ENCODE measurements at regions not wholly inside any gene's neighbourhood (a gene's known extent, or its start where the extent isn't known, plus 50 kb on each side); places are given as distances from the start of the nearest gene placed in this dataset.
"Not testable (repeated sequence)": the region's sequence is repeated elsewhere in the genome, so short reads cannot be mapped to it uniquely, and the experiment has no call there.

DNA sequence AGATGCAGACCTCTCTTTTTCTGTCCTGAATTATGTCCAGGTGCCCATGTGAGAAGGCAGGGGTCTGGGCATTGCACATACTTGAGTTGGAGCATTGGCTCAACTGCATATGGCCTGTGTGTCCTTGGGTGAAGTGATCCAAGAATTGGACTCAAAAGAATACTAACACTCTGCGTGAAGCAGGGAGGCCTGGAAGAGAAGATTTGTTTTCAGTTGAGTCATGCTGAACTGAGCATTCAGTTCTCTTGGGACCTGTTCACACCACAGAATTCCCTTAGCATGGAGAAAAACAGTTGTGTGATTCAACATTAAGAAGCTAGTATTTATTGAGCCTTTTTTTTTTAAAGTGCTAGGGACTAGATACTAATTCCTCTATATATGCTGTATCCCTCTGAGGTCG is 164.7 kb upstream of the TBX3 start:
- ChIA-PET POLR2A (no interaction called here), CTCF (no interaction called here)
- Mint-ChIP-seq H3K9me3 (ENCODE audit: insufficient read depth) (peaks cover 3% of the 10 kb centered on the region), H3K27ac (no peak overlapping the region), H3K4me3 (no peak overlapping the region), H3K36me3 (ENCODE audit: low read depth) (no peaks in the 10 kb centered on the region), H3K4me1 (ENCODE audit: low read depth) (no peaks in the 10 kb centered on the region), H3K27me3 (ENCODE audit: low read depth) (no peaks in the 10 kb centered on the region)
- no peak for ATAC-seq
- no peak for DNase-seq

DNA sequence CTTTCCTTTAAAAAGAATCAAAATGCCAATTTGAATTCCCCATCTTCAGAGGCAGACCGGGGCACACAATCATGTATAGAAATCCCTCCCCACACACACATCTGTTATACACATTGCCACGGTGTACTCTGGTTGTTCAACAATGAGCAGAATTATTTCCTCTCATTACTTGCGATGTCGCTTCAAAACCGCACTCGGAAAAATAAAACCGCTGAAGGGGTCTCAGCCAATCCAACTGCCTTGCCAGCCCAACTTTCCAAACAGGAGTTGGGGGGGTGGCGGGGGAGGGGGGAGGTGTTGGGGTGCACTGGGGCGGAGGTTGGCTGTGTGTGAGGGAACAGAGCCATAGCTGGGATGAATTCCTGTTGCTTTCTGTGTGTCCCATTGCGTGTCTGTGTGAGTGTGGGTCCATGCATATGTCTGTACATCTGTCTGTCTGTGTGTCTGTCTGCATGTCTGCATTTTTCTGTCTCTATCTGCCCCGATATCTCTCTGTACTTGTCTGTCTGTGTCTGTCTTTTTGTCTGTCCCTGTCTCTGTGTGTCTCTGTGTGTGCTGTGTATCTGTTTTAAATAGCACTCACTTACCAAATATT is 163.6 kb upstream of the TBX3 start:
- H3K27me3 Mint-ChIP-seq (ENCODE audit: low read depth): no peaks in the 10 kb centered on the region
- no peak for ATAC-seq
- DNase-seq: no peak
- ChIA-PET POLR2A (no interaction called here), CTCF (no interaction called here)
- no peak overlapping the region for H3K27ac Mint-ChIP-seq
- H3K4me3 Mint-ChIP-seq: no peak overlapping the region
- H3K4me1 Mint-ChIP-seq (ENCODE audit: low read depth): no peaks in the 10 kb centered on the region
- no peaks in the 10 kb centered on the region for H3K9me3 Mint-ChIP-seq (ENCODE audit: insufficient read depth)
- H3K36me3 Mint-ChIP-seq (ENCODE audit: low read depth): no peaks in the 10 kb centered on the region

DNA sequence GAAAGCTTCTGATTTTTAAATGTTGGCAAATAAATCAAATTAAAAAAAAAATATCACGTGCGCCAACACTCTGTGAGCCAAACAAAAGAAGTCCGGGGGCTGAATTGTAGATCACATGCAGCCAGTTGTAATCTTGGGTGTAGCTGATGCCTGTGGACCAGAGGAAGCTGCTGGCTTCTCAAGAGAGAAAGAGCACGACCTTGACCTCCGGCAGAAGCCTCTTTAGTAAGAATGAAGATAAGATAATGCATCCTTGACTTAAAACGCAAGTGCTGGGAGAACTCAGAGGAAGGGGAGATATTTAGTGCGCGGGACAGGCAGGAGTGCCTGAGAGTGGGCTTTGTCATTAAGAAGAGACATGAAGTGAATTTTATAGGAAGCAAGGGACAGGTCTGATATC is 162.8 kb upstream of the TBX3 start:
- ATAC-seq: no peak
- POLR2A ChIA-PET: no interaction called here
- Mint-ChIP-seq H3K4me3 (no peak overlapping the region), H3K36me3 (ENCODE audit: low read depth) (no peaks in the 10 kb centered on the region), H3K9me3 (ENCODE audit: insufficient read depth) (no peaks in the 10 kb centered on the region), H3K27me3 (ENCODE audit: low read depth) (no peaks in the 10 kb centered on the region), H3K27ac (no peak overlapping the region), H3K4me1 (ENCODE audit: low read depth) (no peaks in the 10 kb centered on the region)
- CTCF ChIA-PET: no interaction called here
- DNase-seq: no peak

DNA sequence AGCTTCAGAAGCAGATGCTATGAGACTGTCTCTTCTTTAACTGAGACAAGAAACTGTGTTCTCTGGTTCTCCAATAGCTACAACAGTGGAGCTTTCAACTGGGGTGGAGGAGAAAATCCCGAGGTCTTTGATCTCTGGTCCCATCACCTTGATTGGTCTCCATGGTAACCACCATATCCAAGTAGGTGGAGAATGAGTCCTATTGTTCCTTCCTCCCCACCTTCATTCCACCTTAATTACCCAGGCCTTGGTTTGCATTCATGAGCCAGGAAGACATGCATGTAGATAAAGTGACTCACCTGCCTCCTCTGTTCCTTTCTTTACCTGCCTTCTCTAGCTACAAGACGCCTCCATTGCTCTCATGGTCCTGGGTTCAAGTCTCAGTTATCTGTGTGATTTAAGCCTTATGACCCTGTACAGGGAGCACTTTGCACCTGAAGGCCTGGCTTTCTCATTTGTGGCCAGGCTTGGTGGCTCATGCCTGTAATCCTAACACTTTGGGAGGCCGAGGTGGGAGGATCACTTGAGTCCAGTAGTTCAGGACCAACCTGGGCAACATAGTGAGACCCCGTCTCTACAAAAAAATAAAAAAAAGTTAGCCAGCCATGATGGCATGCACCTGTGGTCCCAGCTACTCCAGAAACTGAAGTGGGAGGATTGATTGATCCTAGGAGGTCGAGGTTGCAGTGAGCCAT is 157.7 kb upstream of the TBX3 start:
- no peaks in the 10 kb centered on the region for H3K9me3 Mint-ChIP-seq (ENCODE audit: insufficient read depth)
- no peak for DNase-seq
- CTCF ChIA-PET: no interaction called here

DNA sequence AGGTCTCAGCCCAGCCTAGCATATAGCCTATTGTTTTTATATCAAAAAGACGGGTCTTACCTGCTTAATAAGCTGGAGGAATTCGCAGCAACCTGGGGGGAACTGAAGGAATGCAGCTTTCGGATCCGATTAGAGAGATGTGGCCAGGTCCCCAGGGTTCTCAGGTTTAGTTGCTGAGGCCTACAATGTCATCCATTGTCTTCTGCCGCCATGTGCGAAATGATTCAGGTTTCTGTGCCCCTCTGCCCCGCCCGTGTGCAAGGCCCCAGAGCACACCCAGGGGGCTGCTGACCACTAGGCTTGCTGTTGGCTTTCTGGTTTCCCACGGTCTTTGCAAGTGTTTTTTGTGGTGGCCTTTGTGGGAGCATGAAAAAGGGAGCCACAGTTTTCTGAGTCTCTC is 154.5 kb upstream of the TBX3 start:
- Mint-ChIP-seq H3K27me3 (ENCODE audit: low read depth) (no peaks in the 10 kb centered on the region), H3K4me1 (ENCODE audit: low read depth) (no peaks in the 10 kb centered on the region), H3K36me3 (ENCODE audit: low read depth) (no peaks in the 10 kb centered on the region), H3K27ac (no peak overlapping the region), H3K4me3 (no peak overlapping the region), H3K9me3 (ENCODE audit: insufficient read depth) (no peaks in the 10 kb centered on the region)
- ChIA-PET POLR2A (no interaction called here), CTCF (no interaction called here)
- ATAC-seq (no peak), DNase-seq (no peak)

More for the DNA sequence above, 157.7 kb upstream of the TBX3 start:
- POLR2A ChIA-PET: no interaction called here
- Mint-ChIP-seq H3K27ac (no peak overlapping the region), H3K27me3 (ENCODE audit: low read depth) (no peaks in the 10 kb centered on the region), H3K4me1 (ENCODE audit: low read depth) (no peaks in the 10 kb centered on the region), H3K36me3 (ENCODE audit: low read depth) (no peaks in the 10 kb centered on the region), H3K4me3 (no peak overlapping the region)
- ATAC-seq: no peak

DNA sequence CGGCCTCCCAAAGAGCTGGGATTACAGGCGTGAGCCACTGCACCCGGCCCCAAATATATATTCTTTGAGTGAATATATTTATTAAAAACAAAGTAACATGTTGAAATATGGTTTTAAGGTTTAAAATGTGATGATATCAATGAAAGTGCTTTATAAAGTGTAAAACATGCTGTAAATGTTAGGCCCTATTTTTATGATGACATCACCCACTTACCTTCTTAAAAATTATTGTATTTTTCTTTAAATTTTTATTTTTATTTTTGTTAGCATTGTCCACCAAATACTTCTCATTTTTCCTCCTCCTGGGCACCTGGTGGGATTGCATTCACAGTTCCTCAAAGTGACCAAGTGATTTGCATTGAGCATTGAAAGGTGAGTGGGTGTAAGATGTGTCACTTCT is 152.6 kb upstream of the TBX3 start:
- Mint-ChIP-seq H3K9me3 (ENCODE audit: insufficient read depth) (no peaks in the 10 kb centered on the region), H3K27ac (no peak overlapping the region), H3K36me3 (ENCODE audit: low read depth) (no peaks in the 10 kb centered on the region), H3K4me1 (ENCODE audit: low read depth) (no peaks in the 10 kb centered on the region), H3K27me3 (ENCODE audit: low read depth) (no peaks in the 10 kb centered on the region), H3K4me3 (no peak overlapping the region)
- DNase-seq (no peak), ATAC-seq (no peak)
- CTCF ChIA-PET: no interaction called here
- POLR2A ChIA-PET: no interaction called here

DNA sequence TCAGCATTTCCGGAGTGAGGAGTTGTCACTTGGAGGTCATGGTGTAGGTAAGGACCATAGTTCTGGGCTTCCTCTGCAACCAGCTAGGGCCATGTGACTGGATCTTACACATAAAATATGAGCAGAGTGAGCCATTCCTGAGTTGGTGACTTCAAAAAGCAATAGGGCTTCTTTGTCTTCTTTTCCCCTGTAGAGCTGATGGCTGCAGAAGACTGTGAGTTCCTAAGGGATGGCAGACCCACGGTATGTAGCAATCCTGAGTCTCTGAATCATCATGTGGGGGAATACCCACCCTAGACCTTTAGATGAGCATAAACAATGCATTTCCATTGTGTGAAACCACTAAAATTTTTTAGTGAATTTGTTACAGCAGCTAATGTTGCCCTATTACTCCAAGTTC is 151.1 kb upstream of the TBX3 start:
- Mint-ChIP-seq H3K27ac (no peak overlapping the region), H3K36me3 (ENCODE audit: low read depth) (no peaks in the 10 kb centered on the region), H3K4me1 (ENCODE audit: low read depth) (no peaks in the 10 kb centered on the region), H3K4me3 (no peak overlapping the region), H3K27me3 (ENCODE audit: low read depth) (no peaks in the 10 kb centered on the region), H3K9me3 (ENCODE audit: insufficient read depth) (no peaks in the 10 kb centered on the region)
- no peak for ATAC-seq
- no peak for DNase-seq
- ChIA-PET CTCF (no interaction called here), POLR2A (no interaction called here)

DNA sequence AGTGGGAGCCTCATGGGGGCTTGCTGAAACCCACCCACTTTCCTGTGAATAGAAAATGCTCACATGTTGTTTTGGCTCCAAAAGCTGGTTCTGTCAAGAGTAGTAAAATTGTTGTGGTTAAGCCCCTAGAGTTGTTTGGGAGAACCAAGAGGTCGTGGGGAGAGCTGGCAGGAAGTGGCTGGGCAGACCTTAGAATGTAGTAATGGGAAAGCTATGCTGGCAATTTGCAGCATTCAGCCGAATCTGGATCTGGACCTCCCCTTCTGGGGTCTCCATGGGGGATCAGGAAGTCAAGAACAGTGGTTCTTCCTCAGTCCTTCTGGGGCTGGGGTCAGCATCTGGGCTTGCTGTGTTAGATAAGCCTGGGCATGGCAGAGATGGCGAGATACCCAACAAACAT is 150.6 kb upstream of the TBX3 start:
- ChIA-PET CTCF (no interaction called here), POLR2A (no interaction called here)
- DNase-seq: no peak
- Mint-ChIP-seq H3K36me3 (ENCODE audit: low read depth) (no peaks in the 10 kb centered on the region), H3K9me3 (ENCODE audit: insufficient read depth) (no peaks in the 10 kb centered on the region), H3K4me1 (ENCODE audit: low read depth) (no peaks in the 10 kb centered on the region), H3K27ac (no peak overlapping the region), H3K4me3 (no peak overlapping the region), H3K27me3 (ENCODE audit: low read depth) (no peaks in the 10 kb centered on the region)
- no peak for ATAC-seq

DNA sequence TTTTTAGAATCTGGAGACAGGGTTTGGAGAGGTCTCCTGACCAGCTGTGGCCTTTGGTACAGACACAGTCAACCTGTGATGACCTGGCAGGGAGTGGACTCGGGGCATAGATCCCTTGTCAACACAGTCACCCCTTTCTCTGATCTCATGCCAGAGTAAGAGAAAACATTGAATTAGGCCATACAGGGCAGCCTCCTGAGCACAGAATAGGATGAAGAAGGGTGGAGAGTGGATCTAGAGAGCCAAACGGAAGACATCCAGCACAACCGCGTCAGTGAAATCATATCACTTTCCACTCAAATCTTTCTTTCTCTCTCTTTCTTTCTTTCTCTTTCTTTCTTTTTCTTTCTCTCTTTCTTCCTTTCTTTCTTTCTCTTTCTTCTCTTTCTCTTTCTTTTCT is 145.9 kb upstream of the TBX3 start:
- CTCF ChIA-PET: no interaction called here
- Mint-ChIP-seq H3K27ac (no peak overlapping the region), H3K27me3 (ENCODE audit: low read depth) (no peaks in the 10 kb centered on the region), H3K4me1 (ENCODE audit: low read depth) (no peaks in the 10 kb centered on the region), H3K9me3 (ENCODE audit: insufficient read depth) (no peaks in the 10 kb centered on the region), H3K4me3 (no peak overlapping the region), H3K36me3 (ENCODE audit: low read depth) (no peaks in the 10 kb centered on the region)
- POLR2A ChIA-PET: no interaction called here
- ATAC-seq: no peak
- DNase-seq: no peak

DNA sequence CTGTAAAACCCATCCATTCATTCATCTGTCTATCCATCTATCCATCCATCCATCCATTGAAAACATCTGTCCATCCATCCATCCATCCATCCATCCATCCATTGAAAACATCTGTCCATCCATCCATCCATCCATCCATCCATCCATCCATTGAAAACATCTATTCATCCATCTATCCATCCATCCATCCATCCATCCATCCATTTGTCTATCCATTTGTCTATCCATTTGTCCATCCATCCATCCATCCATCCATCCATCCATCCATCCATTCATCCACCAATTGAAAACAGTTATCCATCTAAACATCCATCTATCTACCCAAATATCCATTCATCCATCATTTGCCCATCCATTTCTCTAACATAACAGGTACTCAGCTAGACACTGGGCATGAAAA is 145.3 kb upstream of the TBX3 start:
- H3K4me3 Mint-ChIP-seq; H3K9me3 Mint-ChIP-seq (ENCODE audit: insufficient read depth); H3K36me3 Mint-ChIP-seq (ENCODE audit: low read depth); CTCF ChIA-PET; H3K27me3 Mint-ChIP-seq (ENCODE audit: low read depth); POLR2A ChIA-PET; H3K4me1 Mint-ChIP-seq (ENCODE audit: low read depth); DNase-seq; H3K27ac Mint-ChIP-seq; ATAC-seq: not testable (repeated sequence)

DNA sequence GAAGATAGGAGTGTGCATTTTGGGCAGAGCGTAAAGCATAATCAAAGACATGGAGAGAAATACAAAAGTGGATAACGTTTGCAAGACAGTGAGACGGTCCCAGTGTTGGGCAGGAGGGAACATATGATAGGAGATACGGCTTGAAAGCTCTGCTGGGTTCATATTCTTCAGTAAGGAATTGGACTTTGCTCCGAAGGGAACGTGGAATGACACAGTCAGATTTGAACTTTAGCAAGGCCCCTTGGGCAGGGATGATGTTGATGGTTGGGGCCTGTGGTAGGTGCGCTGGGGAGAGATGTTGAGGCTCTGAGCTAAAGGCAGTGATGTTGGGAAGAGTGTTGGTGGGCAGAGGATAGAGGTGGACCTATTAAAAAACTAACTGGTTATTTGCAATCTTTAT is 143.5 kb upstream of the TBX3 start:
- ATAC-seq (no peak), DNase-seq (no peak)
- H3K4me1 Mint-ChIP-seq (ENCODE audit: low read depth): no peaks in the 10 kb centered on the region
- H3K27ac Mint-ChIP-seq: no peak overlapping the region
- POLR2A ChIA-PET: no interaction called here
- H3K36me3 Mint-ChIP-seq (ENCODE audit: low read depth): no peaks in the 10 kb centered on the region
- no peak overlapping the region for H3K4me3 Mint-ChIP-seq
- H3K9me3 Mint-ChIP-seq (ENCODE audit: insufficient read depth): no peaks in the 10 kb centered on the region
- no peaks in the 10 kb centered on the region for H3K27me3 Mint-ChIP-seq (ENCODE audit: low read depth)
- CTCF ChIA-PET: no interaction called here

DNA sequence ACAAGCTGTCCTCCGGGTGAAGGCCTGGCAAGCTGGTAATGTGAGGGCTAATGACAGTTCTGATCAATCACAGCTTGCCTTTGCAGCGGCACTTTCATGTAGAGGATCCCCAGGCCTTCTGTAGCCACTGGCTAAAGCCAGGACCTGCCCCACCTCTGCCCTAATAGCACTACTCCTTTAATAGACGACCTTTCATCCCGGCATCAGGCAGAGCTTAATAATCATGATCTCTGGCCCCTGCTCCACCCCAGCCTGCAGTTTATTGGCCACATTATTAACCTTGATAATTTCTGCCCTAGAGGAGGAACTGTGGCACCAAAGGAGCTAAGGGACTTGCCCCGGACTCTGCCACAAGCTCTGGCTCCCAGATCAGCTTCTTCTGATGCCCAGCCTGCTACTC is 142.3 kb upstream of the TBX3 start:
- Mint-ChIP-seq H3K9me3 (ENCODE audit: insufficient read depth) (no peaks in the 10 kb centered on the region), H3K27me3 (ENCODE audit: low read depth) (no peaks in the 10 kb centered on the region), H3K4me3 (no peak overlapping the region), H3K27ac (no peak overlapping the region), H3K4me1 (ENCODE audit: low read depth) (no peaks in the 10 kb centered on the region), H3K36me3 (ENCODE audit: low read depth) (no peaks in the 10 kb centered on the region)
- ChIA-PET CTCF (no interaction called here), POLR2A (interaction anchor here (0.7 kb wide), 1 partner anchor 829 kb away, joined by 3 read pairs; no protein-coding TSS in a partner anchor)
- no peak for ATAC-seq
- no peak for DNase-seq

DNA sequence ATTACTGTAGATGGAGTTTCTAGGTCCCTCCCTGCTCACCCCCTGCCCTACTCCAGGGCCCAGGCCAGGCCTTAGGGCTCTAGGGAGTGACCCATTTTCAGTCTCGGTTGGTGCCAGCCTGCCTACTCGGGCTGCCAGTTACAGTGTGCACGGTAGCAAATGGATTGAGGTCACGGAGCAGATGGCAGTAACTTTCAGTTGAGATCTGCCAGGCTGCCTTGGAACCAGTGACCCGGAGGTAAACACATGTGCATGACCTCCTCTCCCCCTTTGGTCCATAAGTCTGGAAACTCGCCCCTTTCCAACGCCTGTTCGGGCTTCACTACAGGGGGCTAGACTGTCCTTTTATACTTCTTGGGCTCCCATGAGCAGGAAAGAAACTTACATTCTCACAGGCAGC is 139.7 kb upstream of the TBX3 start:
- POLR2A ChIA-PET: no interaction called here
- CTCF ChIA-PET: no interaction called here
- ATAC-seq: no peak
- no peaks in the 10 kb centered on the region for H3K36me3 Mint-ChIP-seq (ENCODE audit: low read depth)
- no peaks in the 10 kb centered on the region for H3K9me3 Mint-ChIP-seq (ENCODE audit: insufficient read depth)
- H3K27me3 Mint-ChIP-seq (ENCODE audit: low read depth): no peaks in the 10 kb centered on the region
- no peak for DNase-seq
- no peaks in the 10 kb centered on the region for H3K4me1 Mint-ChIP-seq (ENCODE audit: low read depth)
- H3K27ac Mint-ChIP-seq: no peak overlapping the region
- H3K4me3 Mint-ChIP-seq: no peak overlapping the region
